Keratinocyte (primary cell): ENCODE measurements at regions not wholly inside any gene's neighbourhood (a gene's known extent, or its start where the extent isn't known, plus 50 kb on each side); places are given as distances from the start of the nearest gene placed in this dataset.

Experiments used
- DNase-seq: peaks from one replicate; pipeline ENCODE4 v3.0.0-alpha.2; 2011; ENCODE audit warnings: low read depth, missing footprints, low spot score
- FAIRE-seq: peaks from 2 replicates; lab custom pipeline; 2011; peaks lifted over from hg19 to GRCh38; lab: Jason Lieb, UNC
- H2AFZ ChIP-seq: 2 replicates; pipeline ENCODE4 v1.6.0; 2012; ENCODE audit warnings: low read length, control low read depth, inconsistent platforms; ENCODE audit not compliant: control insufficient read depth
- H3K27ac ChIP-seq: 2 replicates; pipeline ENCODE4 v1.5.1; 2011; ENCODE audit warnings: low read length; ENCODE audit not compliant: control insufficient read depth, insufficient read depth
- H3K27me3 ChIP-seq: 3 replicates; pipeline ENCODE4 v1.6.0; 2011; ENCODE audit warnings: low read length; ENCODE audit not compliant: control insufficient read depth, insufficient read depth; ENCODE audit errors: extremely low read depth
- H3K36me3 ChIP-seq, 2 experiments: 2 replicates in 1 of 2; 3 replicates in 1 of 2; pipeline ENCODE4 v1.5.1; 2011; ENCODE audit warnings: low read length in 2 of 2, mild to moderate bottlenecking in 1 of 2; ENCODE audit not compliant: control insufficient read depth in 2 of 2, insufficient read depth in 2 of 2; ENCODE audit errors: extremely low read depth in 1 of 2
- H3K4me1 ChIP-seq: 3 replicates; pipeline ENCODE4 v1.5.1; 2011; ENCODE audit warnings: low read length; ENCODE audit not compliant: control insufficient read depth, insufficient read depth; ENCODE audit errors: extremely low read depth
- H3K4me2 ChIP-seq: 3 replicates; pipeline ENCODE4 v1.6.0; 2011; ENCODE audit warnings: low read depth, low read length; ENCODE audit not compliant: control insufficient read depth, insufficient read depth; ENCODE audit errors: extremely low read depth
- H3K4me3 ChIP-seq, 3 experiments: fragments of 200-600 bp in 1 of 3; sonication (generic) in 1 of 3; 2 replicates in 2 of 3; 3 replicates in 1 of 3; pipeline ENCODE4 v1.5.1; 2011 to 2016; ENCODE audit warnings: low read length in 3 of 3, mild to moderate bottlenecking in 3 of 3, control low read depth in 2 of 3, inconsistent platforms in 1 of 3, low read depth in 1 of 3, mixed read lengths in 1 of 3, mixed run types in 1 of 3, moderate library complexity in 1 of 3; ENCODE audit not compliant: control insufficient read depth in 2 of 3, insufficient read depth in 2 of 3; ENCODE audit errors: extremely low read depth in 1 of 3
- H3K79me2 ChIP-seq: 2 replicates; pipeline ENCODE4 v1.6.0; 2012; ENCODE audit warnings: low read length; ENCODE audit not compliant: control insufficient read depth, insufficient read depth
- H3K9ac ChIP-seq: 3 replicates; pipeline ENCODE4 v1.6.0; 2011; ENCODE audit warnings: low read length; ENCODE audit not compliant: control insufficient read depth, insufficient read depth; ENCODE audit errors: extremely low read depth
- H3K9me1 ChIP-seq: 3 replicates; pipeline ENCODE4 v1.6.0; 2011; ENCODE audit warnings: low read length; ENCODE audit not compliant: control insufficient read depth, insufficient read depth; ENCODE audit errors: extremely low read depth
- H3K9me3 ChIP-seq: 2 replicates; pipeline ENCODE4 v1.5.1; 2012; ENCODE audit warnings: low read depth, low read length; ENCODE audit not compliant: control insufficient read depth
- H4K20me1 ChIP-seq: 3 replicates; pipeline ENCODE4 v1.6.0; 2011; ENCODE audit warnings: low read length; ENCODE audit not compliant: control insufficient read depth, insufficient read depth; ENCODE audit errors: extremely low read depth
- EZH2 ChIP-seq: IDR thresholded peaks from one replicate; pipeline ENCODE4 v1.6.1; 2012; ENCODE audit warnings: inconsistent platforms, mild to moderate bottlenecking, low read length, moderate library complexity
- dilution Hi-C: fragments of 300-500 bp; cut with MboI; formaldehyde crosslinking; loops from one replicate; pipeline ENCODE4 v1.7.0; 2020; ENCODE audit warnings: low sequenced_read_pairs; ENCODE audit not compliant: extremely low pct_ligation_motif_present
- TF ChIP-seq, protein P1 (sequence below), 3 experiments: IDR thresholded peaks in 1 of 3; conservative IDR thresholded peaks in 1 of 3; optimal IDR thresholded peaks in 1 of 3; 2 replicates in 2 of 3; 3 replicates in 1 of 3; pipeline versions ENCODE3 to v1.5.1; 2011; ENCODE audit warnings: low read length in 3 of 3, mild to moderate bottlenecking in 3 of 3, moderate library complexity in 2 of 3, control low read depth in 1 of 3, inconsistent platforms in 1 of 3; ENCODE audit not compliant: insufficient read depth in 2 of 3; ENCODE audit errors: extremely low read depth in 1 of 3

DNA sequence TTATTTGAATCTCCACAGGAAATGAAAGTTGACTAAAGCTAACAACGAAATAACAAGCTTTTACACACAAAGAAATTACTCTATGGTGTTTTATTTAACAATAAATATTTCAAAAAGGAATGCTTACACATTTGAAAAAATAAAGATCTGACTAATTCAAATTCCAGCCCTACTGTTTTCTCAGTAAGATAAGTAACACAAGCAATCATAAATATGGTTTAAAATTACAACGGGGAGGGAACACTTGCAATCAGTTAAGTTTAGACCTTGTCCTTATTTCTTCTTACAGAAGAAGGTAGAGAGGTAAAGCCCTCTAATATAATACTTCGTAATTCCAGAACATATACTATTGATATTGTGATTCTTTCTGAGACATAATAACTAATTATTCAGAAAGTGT is 158.5 kb downstream of the DHX15 start:
- DNase-seq: no peak
- Histone ChIP-seq H3K4me2 (no peak overlapping the region), H3K9me3 (no peaks in the 10 kb centered on the region), H2AFZ (no peak overlapping the region), H4K20me1 (no peaks in the 10 kb centered on the region), H3K27me3 (no peaks in the 10 kb centered on the region), H3K4me1 (no peaks in the 10 kb centered on the region), H3K27ac (no peak overlapping the region), H3K36me3 (no peaks in the 10 kb centered on the region), H3K9ac (no peak overlapping the region), H3K79me2 (no peaks in the 10 kb centered on the region), H3K9me1 (no peaks in the 10 kb centered on the region), H3K4me3 (no peak overlapping the region)
- FAIRE-seq: no peak
- TF ChIP-seq, protein P1, sequence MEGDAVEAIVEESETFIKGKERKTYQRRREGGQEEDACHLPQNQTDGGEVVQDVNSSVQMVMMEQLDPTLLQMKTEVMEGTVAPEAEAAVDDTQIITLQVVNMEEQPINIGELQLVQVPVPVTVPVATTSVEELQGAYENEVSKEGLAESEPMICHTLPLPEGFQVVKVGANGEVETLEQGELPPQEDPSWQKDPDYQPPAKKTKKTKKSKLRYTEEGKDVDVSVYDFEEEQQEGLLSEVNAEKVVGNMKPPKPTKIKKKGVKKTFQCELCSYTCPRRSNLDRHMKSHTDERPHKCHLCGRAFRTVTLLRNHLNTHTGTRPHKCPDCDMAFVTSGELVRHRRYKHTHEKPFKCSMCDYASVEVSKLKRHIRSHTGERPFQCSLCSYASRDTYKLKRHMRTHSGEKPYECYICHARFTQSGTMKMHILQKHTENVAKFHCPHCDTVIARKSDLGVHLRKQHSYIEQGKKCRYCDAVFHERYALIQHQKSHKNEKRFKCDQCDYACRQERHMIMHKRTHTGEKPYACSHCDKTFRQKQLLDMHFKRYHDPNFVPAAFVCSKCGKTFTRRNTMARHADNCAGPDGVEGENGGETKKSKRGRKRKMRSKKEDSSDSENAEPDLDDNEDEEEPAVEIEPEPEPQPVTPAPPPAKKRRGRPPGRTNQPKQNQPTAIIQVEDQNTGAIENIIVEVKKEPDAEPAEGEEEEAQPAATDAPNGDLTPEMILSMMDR (optimal IDR thresholded peaks at IDR 0.05 in 1 of 3, IDR thresholded peaks at IDR 0.05 in 1 of 3, conservative IDR thresholded peaks at IDR 0.05 in 1 of 3; ENCODE audit: extremely low read depth in 1 of 3, insufficient read depth in 2 of 3, low read length in 3 of 3): no peak
- TF ChIP-seq EZH2: no peak
- dilution Hi-C loops: no loop called here

DNA sequence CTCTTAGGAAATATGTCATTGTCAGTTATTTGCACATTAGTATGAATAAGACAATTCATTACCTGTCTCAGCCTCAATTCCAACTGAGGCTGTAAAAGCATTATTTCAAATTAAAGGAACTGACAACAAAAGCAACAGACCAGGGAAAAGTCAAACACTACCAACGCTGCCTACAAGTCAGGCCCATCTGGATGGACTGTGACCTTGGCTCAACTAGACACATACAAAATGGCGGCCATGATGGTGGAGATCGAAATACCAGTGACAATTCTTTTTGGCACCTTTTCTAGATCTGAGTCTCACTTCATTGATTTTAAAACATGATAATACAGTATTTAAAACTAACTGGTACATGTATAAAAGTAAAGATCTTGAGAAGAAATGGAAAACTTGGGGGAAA is 160.7 kb downstream of the DHX15 start:
- H3K9ac ChIP-seq: no peak overlapping the region
- TF ChIP-seq, protein P1 (optimal IDR thresholded peaks at IDR 0.05 in 1 of 3, IDR thresholded peaks at IDR 0.05 in 1 of 3, conservative IDR thresholded peaks at IDR 0.05 in 1 of 3; ENCODE audit: extremely low read depth in 1 of 3, insufficient read depth in 2 of 3, low read length in 3 of 3): no peak
- dilution Hi-C loops: no loop called here
- no peaks in the 10 kb centered on the region for H3K79me2 ChIP-seq
- no peak overlapping the region for H3K27ac ChIP-seq
- no peaks in the 10 kb centered on the region for H4K20me1 ChIP-seq
- no peaks in the 10 kb centered on the region for H3K9me1 ChIP-seq
- FAIRE-seq (no peak), DNase-seq (no peak)
- H2AFZ ChIP-seq: no peak overlapping the region
- H3K4me1 ChIP-seq: no peaks in the 10 kb centered on the region
- no peaks in the 10 kb centered on the region for H3K9me3 ChIP-seq
- no peaks in the 10 kb centered on the region for H3K27me3 ChIP-seq
- H3K36me3 ChIP-seq: no peaks in the 10 kb centered on the region
- no peak overlapping the region for H3K4me3 ChIP-seq
- no peak overlapping the region for H3K4me2 ChIP-seq
